ENCODE measurements at regions not wholly inside any gene's neighbourhood (a gene's known extent, or its start where the extent isn't known, plus 50 kb on each side); places are given as distances from the start of the nearest gene placed in this dataset.

- no peak for DNase-seq
Observed at GRCh38 chr6:90663873-90664272, 77.0 kb upstream of the MAP3K7 start.

GRCh38 chr6:90663106-90663505 is 76.2 kb upstream of the MAP3K7 start:
- DNase-seq = no peak

- DNase-seq = no peak
Observed at GRCh38 chr6:90660931-90661330, 74.1 kb upstream of the MAP3K7 start.

- DNase-seq = no peak
Observed at GRCh38 chr6:90658497-90658896, 71.6 kb upstream of the MAP3K7 start.

- DNase-seq = no peak
Observed at GRCh38 chr6:90656325-90656724, 69.5 kb upstream of the MAP3K7 start.

GRCh38 chr6:90654806-90655205 is 67.9 kb upstream of the MAP3K7 start:
- no peak for DNase-seq

- no peak for DNase-seq
Observed at GRCh38 chr6:90654166-90654565, 67.3 kb upstream of the MAP3K7 start.

GRCh38 chr6:90653750-90654149 is 66.9 kb upstream of the MAP3K7 start:
- no peak for DNase-seq

- no peak for DNase-seq
Observed at GRCh38 chr6:90650041-90650940, 63.4 kb upstream of the MAP3K7 start.

GRCh38 chr6:90648873-90649272 is 62.0 kb upstream of the MAP3K7 start:
- no peak for DNase-seq

GRCh38 chr6:90646940-90647339 is 60.1 kb upstream of the MAP3K7 start:
- DNase-seq = no peak

GRCh38 chr6:90645634-90646033 is 58.8 kb upstream of the MAP3K7 start:
- no peak for DNase-seq

- no peak for DNase-seq
Observed at GRCh38 chr6:90644492-90644891, 57.6 kb upstream of the MAP3K7 start.

GRCh38 chr6:90643381-90643780 is 56.5 kb upstream of the MAP3K7 start:
- DNase-seq = no peak

GRCh38 chr6:90637320-90637719 is 50.4 kb upstream of the MAP3K7 start:
- no peak for DNase-seq
